Fibroblast of the conjunctiva (primary cell): ENCODE measurements at regions not wholly inside any gene's neighbourhood (a gene's known extent, or its start where the extent isn't known, plus 50 kb on each side); places are given as distances from the start of the nearest gene placed in this dataset.
"Not testable (repeated sequence)": the region's sequence is repeated elsewhere in the genome, so short reads cannot be mapped to it uniquely, and the experiment has no call there.

ENCODE experiments used
- DNase-seq: peaks from one replicate; pipeline ENCODE4 v3.0.0-alpha.2; 2010; ENCODE audit warnings: low read depth

DNA sequence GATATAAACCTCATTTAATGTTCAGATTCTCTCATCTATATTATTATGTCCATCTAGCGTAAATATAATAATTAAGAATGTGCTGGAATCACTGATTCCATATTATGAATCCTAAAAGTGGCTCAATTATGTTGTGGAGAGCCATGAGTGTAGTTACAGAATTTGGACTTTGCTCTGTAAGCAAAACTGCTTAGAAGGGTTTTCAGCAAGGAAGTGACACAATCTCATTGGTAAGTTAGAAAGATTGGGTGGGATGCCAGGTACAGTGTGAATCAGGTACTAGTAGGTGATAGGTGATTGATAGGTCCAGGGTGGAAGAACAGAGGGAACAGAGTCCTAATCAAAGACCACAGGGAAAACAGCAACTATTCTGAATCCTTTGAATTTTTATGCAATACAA, 74.9 kb upstream of the ABLIM1 start:
- DNase-seq, result no peak

GRCh38 chr10:114735946-114736345, 77.9 kb upstream of the ABLIM1 start:
- DNase-seq, result no peak

DNA sequence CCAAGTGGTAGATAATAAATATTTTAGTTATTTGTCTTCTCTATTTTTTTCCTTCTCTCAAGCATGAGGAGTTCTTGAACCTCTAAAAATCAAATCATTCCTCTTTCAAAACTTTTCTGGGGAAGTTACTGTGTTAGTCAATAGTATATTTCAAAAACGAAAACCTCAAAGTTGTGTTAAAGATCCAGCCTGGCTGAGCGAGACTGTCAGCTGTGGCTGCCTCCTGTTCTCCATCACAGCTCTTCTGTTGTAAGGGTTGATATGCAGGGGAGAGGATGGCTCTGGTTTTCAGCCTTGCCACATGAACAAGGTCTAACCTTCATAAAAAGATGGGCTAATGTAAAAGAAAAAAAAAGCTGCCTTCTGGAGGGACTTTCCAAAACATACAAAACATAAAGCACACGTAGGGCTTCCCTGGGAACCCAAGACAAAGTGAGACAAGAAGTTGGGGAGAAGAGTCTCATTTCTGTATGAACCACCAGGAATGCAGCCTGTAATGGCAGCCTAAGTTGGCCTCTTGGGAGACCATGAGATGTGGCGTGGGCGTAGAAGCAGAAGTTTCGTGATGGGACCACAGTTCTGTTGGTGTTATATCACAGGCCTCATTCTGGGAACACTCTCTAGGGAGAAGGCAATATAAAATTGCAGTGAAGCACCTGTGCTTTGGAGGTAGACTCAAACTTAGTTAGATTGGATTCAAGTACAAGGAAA, 77.9 kb upstream of the FHIP2A start:
- no peak for DNase-seq

GRCh38 chr10:114746531-114746930, 75.0 kb upstream of the FHIP2A start:
- no peak for DNase-seq

- no peak for DNase-seq
These were observed 73.3 kb upstream of the FHIP2A start for GRCh38 chr10:114748241-114748640.

DNA sequence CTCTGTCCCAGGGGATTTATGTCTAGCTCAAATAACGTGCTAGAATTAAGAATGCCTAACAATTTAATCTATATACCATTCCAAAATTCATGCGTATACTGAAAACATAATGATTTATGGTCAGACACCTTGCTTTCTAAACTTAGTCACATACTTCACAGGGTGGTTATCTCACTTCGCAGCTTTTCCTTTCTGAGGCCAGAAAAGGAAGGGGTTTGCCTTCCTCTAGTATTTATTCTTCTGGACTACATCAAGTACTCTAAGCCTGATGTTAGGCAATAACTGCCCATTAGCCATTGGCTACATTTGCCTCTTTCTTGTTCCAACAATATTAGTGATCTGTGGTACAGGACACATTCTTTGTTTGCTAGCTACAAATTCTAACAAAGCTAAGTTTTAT, 72.6 kb upstream of the FHIP2A start:
- no peak for DNase-seq

GRCh38 chr10:114749510-114749909, 72.1 kb upstream of the FHIP2A start:
- DNase-seq, result no peak

- DNase-seq, result no peak
These were observed 69.7 kb upstream of the FHIP2A start for GRCh38 chr10:114751856-114752255.

GRCh38 chr10:114752570-114752969, 69.0 kb upstream of the FHIP2A start:
- not testable (repeated sequence) for DNase-seq

- DNase-seq, result no peak
These were observed 68.5 kb upstream of the FHIP2A start for GRCh38 chr10:114753126-114753525.

GRCh38 chr10:114754445-114755320, 66.9 kb upstream of the FHIP2A start:
- DNase-seq, result no peak

- DNase-seq, result no peak
These were observed 66.0 kb upstream of the FHIP2A start for GRCh38 chr10:114755537-114755936.

- no peak for DNase-seq
These were observed 63.2 kb upstream of the FHIP2A start for GRCh38 chr10:114758331-114758730.

DNA sequence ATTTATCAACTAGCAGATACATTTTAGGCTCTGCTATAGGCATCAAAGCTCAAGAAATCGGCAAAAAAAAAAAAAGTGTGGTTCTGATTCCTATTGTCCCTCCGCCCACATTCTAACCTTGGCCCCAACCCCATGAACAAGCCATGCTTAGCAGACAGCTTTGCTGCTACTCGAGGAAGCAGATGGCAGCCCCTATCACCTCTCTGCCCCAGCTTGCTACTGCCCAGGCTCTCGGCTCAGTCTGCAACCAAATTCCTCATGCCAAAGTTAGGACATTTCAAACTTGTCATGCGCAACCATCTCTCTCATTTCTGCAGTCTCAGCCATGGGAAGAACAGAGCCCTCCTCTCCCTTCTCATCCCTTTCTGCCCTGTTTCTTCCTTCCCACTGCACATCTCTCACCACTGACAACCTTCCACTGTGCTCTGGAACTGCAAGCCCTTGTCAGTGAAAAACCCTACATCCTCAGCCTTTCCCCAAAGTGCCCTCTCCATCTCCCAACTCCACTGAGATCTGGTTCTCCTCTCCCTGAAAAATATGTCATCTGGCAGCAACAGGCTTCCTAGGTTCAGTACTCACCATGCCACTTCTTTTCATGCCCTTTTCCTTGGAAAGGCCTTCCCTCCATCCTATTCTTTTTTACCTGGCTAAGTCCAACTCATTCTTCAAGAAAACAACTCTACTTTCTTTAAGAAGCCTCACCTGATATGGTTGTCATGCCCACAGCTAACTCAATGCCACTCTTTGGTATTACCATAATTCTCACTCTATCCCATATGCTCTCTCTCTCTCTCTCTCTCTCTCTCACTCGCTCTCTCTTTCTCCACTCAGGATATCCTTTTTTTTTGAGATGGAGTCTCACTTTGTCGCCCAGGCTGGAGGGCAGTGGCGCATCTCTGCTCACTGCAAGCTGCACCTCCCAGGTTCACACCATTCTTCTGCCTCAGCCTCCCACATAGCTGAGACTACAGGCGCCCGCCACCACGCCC, 60.1 kb upstream of the FHIP2A start:
- no peak for DNase-seq

- DNase-seq, result no peak
These were observed 58.8 kb upstream of the FHIP2A start for GRCh38 chr10:114762811-114763210.

GRCh38 chr10:114764656-114765055, 56.9 kb upstream of the FHIP2A start:
- no peak for DNase-seq

- DNase-seq, result no peak
These were observed 55.1 kb upstream of the FHIP2A start for GRCh38 chr10:114766470-114766869.

DNA sequence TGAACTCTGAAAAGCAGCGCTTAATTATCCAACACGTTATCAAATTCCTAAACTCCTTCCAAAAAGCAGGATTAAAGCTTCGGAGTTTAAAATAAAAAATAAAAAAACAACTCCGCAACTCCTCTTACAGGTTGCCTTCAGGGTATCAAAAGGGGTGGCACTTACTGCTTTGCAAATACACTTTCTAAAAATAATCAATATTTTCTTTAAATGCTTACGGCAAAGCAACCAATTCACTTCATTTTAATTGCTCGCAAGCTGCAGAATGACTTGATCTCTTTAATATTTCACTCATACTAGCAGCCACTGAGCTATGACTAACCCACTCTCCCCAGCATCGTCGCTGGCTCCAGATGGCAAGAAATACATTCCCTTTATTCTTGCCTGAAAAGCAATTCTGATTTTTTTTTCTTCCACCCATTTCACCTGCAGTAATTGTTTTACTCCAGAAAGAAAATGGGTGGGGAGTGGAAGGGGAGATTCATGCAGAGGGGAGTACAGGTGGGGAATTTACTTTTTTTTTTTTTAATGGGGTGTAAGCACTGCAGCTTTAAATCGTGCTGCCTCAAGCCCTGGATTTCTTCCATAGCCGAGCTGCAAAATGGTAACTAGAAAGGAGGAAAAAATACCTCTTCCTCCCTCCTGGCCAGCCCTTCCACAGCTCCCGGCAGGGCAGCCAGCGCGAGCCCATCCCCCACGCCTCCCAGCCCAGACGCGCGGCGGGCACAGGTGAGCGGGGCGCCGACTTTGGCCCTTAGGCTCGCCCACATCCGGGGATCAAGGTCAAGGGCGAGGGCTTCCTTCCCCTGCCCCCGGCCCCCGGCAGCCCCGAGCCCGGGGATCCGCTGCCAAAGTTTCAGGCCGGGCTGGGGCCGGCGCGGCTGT, 54.2 kb upstream of the FHIP2A start:
- no peak for DNase-seq

- DNase-seq, result no peak
These were observed 53.4 kb upstream of the FHIP2A start for GRCh38 chr10:114767986-114768821.

- DNase-seq, result no peak
These were observed 51.6 kb upstream of the FHIP2A start for GRCh38 chr10:114770009-114770408.
